NCI-H510A treated with DMSO at 0.1 percent for 48 hours (cell line): ENCODE measurements at regions not wholly inside any gene's neighbourhood (a gene's known extent, or its start where the extent isn't known, plus 50 kb on each side); places are given as distances from the start of the nearest gene placed in this dataset.
A peak's percentile ranks its signal among the peaks of the same experiment; 100 is the strongest.

Experiments
- DNase-seq: peaks from one replicate; lab custom pipeline; 2025; lab: John Stamatoyannopoulos, UW

- DNase-seq = no peak
Measured at GRCh38 chr5:154107010-154107409, 68.2 kb downstream of the MFAP3 start.

GRCh38 chr5:154107756-154108155, 69.0 kb downstream of the MFAP3 start:
- DNase-seq = no peak

- DNase-seq = no peak
Measured at GRCh38 chr5:154109416-154110106, 70.8 kb downstream of the MFAP3 start.

GRCh38 chr5:154110107-154110453, 71.3 kb downstream of the MFAP3 start:
- DNase-seq = no peak

- DNase-seq = no peak
Measured at GRCh38 chr5:154110716-154111115, 71.9 kb downstream of the MFAP3 start.

GRCh38 chr5:154111214-154111613, 72.4 kb downstream of the MFAP3 start:
- no peak for DNase-seq

- DNase-seq = no peak
Measured at GRCh38 chr5:154112255-154112654, 73.5 kb downstream of the MFAP3 start.

GRCh38 chr5:154115291-154115690, 75.2 kb upstream of the GALNT10 start:
- no peak for DNase-seq

- DNase-seq = peak; percentile 66
Measured at GRCh38 chr5:154117050-154117449, 73.5 kb upstream of the GALNT10 start.

- peak; percentile 4 for DNase-seq
Measured at GRCh38 chr5:154117930-154118329, 72.6 kb upstream of the GALNT10 start.

GRCh38 chr5:154118385-154118784, 72.1 kb upstream of the GALNT10 start:
- DNase-seq = no peak

GRCh38 chr5:154118893-154119336, 71.6 kb upstream of the GALNT10 start:
- DNase-seq = peak; percentile 37

GRCh38 chr5:154129013-154129412, 61.5 kb upstream of the GALNT10 start:
- DNase-seq = no peak

GRCh38 chr5:154129921-154130320, 60.6 kb upstream of the GALNT10 start:
- DNase-seq = no peak

- DNase-seq = no peak
Measured at GRCh38 chr5:154131817-154132216, 58.7 kb upstream of the GALNT10 start.

- no peak for DNase-seq
Measured at GRCh38 chr5:154132718-154133307, 57.7 kb upstream of the GALNT10 start.

- DNase-seq = no peak
Measured at GRCh38 chr5:154133591-154133990, 56.9 kb upstream of the GALNT10 start.

GRCh38 chr5:154134499-154134898, 56.0 kb upstream of the GALNT10 start:
- no peak for DNase-seq

GRCh38 chr5:154135125-154135817, 55.3 kb upstream of the GALNT10 start:
- DNase-seq = no peak

GRCh38 chr5:154136141-154136540, 54.4 kb upstream of the GALNT10 start:
- DNase-seq = no peak

GRCh38 chr5:154138701-154139100, 51.8 kb upstream of the GALNT10 start:
- no peak for DNase-seq

GRCh38 chr5:154140381-154140780, 50.2 kb upstream of the GALNT10 start:
- no peak for DNase-seq
